ENCODE measurements at regions not wholly inside any gene's neighbourhood (a gene's known extent, or its start where the extent isn't known, plus 50 kb on each side); places are given as distances from the start of the nearest gene placed in this dataset.

- Histone ChIP-seq H3K36me3 (ENCODE audit: control insufficient read depth in 4 of 4, insufficient read depth in 4 of 4, low read length in 4 of 4) (no peaks in the 10 kb centered on the region), H3K27me3 (ENCODE audit: control insufficient read depth in 3 of 3, insufficient read depth in 3 of 3, low read length in 2 of 3) (peaks cover 3 to 33% (median 23%) of the 10 kb centered on the region in 3 donors), H3K4me3 (no peak overlapping the region), H3K9me3 (ENCODE audit: control insufficient read depth in 4 of 4, insufficient read depth in 3 of 4, low read length in 3 of 4) (no peaks in the 10 kb centered on the region), H3K9ac (ENCODE audit: insufficient read depth in 1 of 2, low read length in 2 of 2) (no peak overlapping the region), H3K4me1 (ENCODE audit: control insufficient read depth in 5 of 5, insufficient read depth in 5 of 5, low read length in 5 of 5) (no peaks in the 10 kb centered on the region), H3K27ac (ENCODE audit: low read depth in 1 of 2, low read length in 1 of 2) (no peak overlapping the region)
- DNase-seq (peak; percentile 51 to 76 (median 65)), ATAC-seq (ENCODE audit: insufficient read depth, low FRiP score) (no peak)
- 12 to 22% methylated on average over 19 of the region's 19 CpGs for WGBS, 2 donors
- peak; percentile 56 for TF ChIP-seq CTCF (IDR thresholded peaks at IDR 0.05; ENCODE audit: control extremely low read depth, extremely low read depth)
These were observed 128.5 kb upstream of the ARX start for GRCh38 chrX:25144043-25144940.

GRCh38 chrX:25143596-25143995, 127.8 kb upstream of the ARX start:
- Histone ChIP-seq H3K4me1 (ENCODE audit: control insufficient read depth in 5 of 5, insufficient read depth in 5 of 5, low read length in 5 of 5) (no peaks in the 10 kb centered on the region), H3K36me3 (ENCODE audit: control insufficient read depth in 4 of 4, insufficient read depth in 4 of 4, low read length in 4 of 4) (no peaks in the 10 kb centered on the region), H3K27ac (ENCODE audit: low read depth in 1 of 2, low read length in 1 of 2) (no peak overlapping the region), H3K9me3 (ENCODE audit: control insufficient read depth in 4 of 4, insufficient read depth in 3 of 4, low read length in 3 of 4) (no peaks in the 10 kb centered on the region), H3K4me3 (no peak overlapping the region), H3K9ac (ENCODE audit: insufficient read depth in 1 of 2, low read length in 2 of 2) (no peak overlapping the region), H3K27me3 (ENCODE audit: control insufficient read depth in 3 of 3, insufficient read depth in 3 of 3, low read length in 2 of 3) (peaks cover 3 to 33% (median 21%) of the 10 kb centered on the region in 3 donors)
- DNase-seq (no peak), ATAC-seq (ENCODE audit: insufficient read depth, low FRiP score) (no peak)
- WGBS, 2 donors, result 68 to 78% methylated on average over 8 of the region's 8 CpGs
- TF ChIP-seq CTCF (IDR thresholded peaks at IDR 0.05; ENCODE audit: control extremely low read depth, extremely low read depth), result no peak

- Histone ChIP-seq H3K9ac (ENCODE audit: insufficient read depth in 1 of 2, low read length in 2 of 2) (no peak overlapping the region), H3K4me1 (ENCODE audit: control insufficient read depth in 5 of 5, insufficient read depth in 5 of 5, low read length in 5 of 5) (no peaks in the 10 kb centered on the region), H3K27ac (ENCODE audit: low read depth in 1 of 2, low read length in 1 of 2) (no peak overlapping the region), H3K27me3 (ENCODE audit: control insufficient read depth in 3 of 3, insufficient read depth in 3 of 3, low read length in 2 of 3) (peaks cover 3 to 33% (median 18%) of the 10 kb centered on the region in 3 donors), H3K36me3 (ENCODE audit: control insufficient read depth in 4 of 4, insufficient read depth in 4 of 4, low read length in 4 of 4) (no peaks in the 10 kb centered on the region), H3K9me3 (ENCODE audit: control insufficient read depth in 4 of 4, insufficient read depth in 3 of 4, low read length in 3 of 4) (no peaks in the 10 kb centered on the region), H3K4me3 (no peak overlapping the region)
- DNase-seq (no peak), ATAC-seq (ENCODE audit: insufficient read depth, low FRiP score) (no peak)
- 69 to 71% methylated on average over 1 of the region's 1 CpG for WGBS, 2 donors
- TF ChIP-seq CTCF (IDR thresholded peaks at IDR 0.05; ENCODE audit: control extremely low read depth, extremely low read depth), result no peak
These were observed 125.9 kb upstream of the ARX start for GRCh38 chrX:25141684-25142083.

All from lung (tissue), 11 donors.